CD14-positive monocyte (primary cell): ENCODE measurements at regions not wholly inside any gene's neighbourhood (a gene's known extent, or its start where the extent isn't known, plus 50 kb on each side); places are given as distances from the start of the nearest gene placed in this dataset.

Experiments
- DNase-seq, 3 donors: peaks; one replicate each; pipeline ENCODE4 v3.0.0-alpha.2; 2011 to 2022
- H2AFZ ChIP-seq: 2 replicates; pipeline ENCODE4 v1.6.0; 2012; ENCODE audit warnings: mild to moderate bottlenecking, low read depth, low read length, inconsistent platforms; ENCODE audit not compliant: insufficient read depth, poor library complexity, severe bottlenecking
- H3K27ac ChIP-seq, 2 donors: 1 replicate in 1 of 2; 2 replicates in 1 of 2; pipeline ENCODE4 v1.5.1; 2012 to 2013; ENCODE audit warnings: low read length in 2 of 2, control low read depth in 1 of 2, inconsistent platforms in 1 of 2, low read depth in 1 of 2, mild to moderate bottlenecking in 1 of 2
- H3K27me3 ChIP-seq, 2 donors: one replicate each; pipeline versions ENCODE4 v1.6.0 to v1.6.1; 2011 to 2013; ENCODE audit warnings: low read length in 2 of 2; ENCODE audit not compliant: control insufficient read depth in 2 of 2, insufficient read depth in 2 of 2
- H3K36me3 ChIP-seq, 2 donors: replicated peaks in 1 of 2; 1 replicate in 1 of 2; 2 replicates in 1 of 2; pipeline versions ENCODE4 v1.5.1 to v1.6.1; 2012 to 2013; ENCODE audit warnings: low read length in 2 of 2, control low read depth in 1 of 2, inconsistent platforms in 1 of 2, mild to moderate bottlenecking in 1 of 2; ENCODE audit not compliant: insufficient read depth in 2 of 2, control insufficient read depth in 1 of 2
- H3K4me1 ChIP-seq, 2 donors: 1 replicate in 1 of 2; 2 replicates in 1 of 2; pipeline versions ENCODE4 v1.5.1 to v1.6.1; 2012 to 2013; ENCODE audit warnings: low read length in 2 of 2, control low read depth in 1 of 2, inconsistent platforms in 1 of 2, mild to moderate bottlenecking in 1 of 2, moderate library complexity in 1 of 2; ENCODE audit not compliant: insufficient read depth in 2 of 2, control insufficient read depth in 1 of 2
- H3K4me2 ChIP-seq: replicated peaks from 2 replicates; pipeline ENCODE3; 2012; ENCODE audit warnings: low read length, moderate library complexity, mild to moderate bottlenecking; ENCODE audit not compliant: poor library complexity, severe bottlenecking; ENCODE audit errors: extremely low read depth
- H3K4me3 ChIP-seq, 3 experiments: fragments of 200-600 bp in 1 of 3; sonication (generic) in 1 of 3; replicated peaks in 1 of 3; 1 replicate in 2 of 3; 2 replicates in 1 of 3; pipeline ENCODE4 v1.5.1; 2011 to 2013; ENCODE audit warnings: low read length in 3 of 3, mild to moderate bottlenecking in 3 of 3, control low read depth in 2 of 3, low read depth in 2 of 3, inconsistent platforms in 1 of 3, moderate library complexity in 1 of 3
- H3K79me2 ChIP-seq: 2 replicates; pipeline ENCODE4 v1.6.0; 2012; ENCODE audit warnings: mild to moderate bottlenecking, control low read depth, inconsistent platforms, low read length, moderate library complexity; ENCODE audit not compliant: insufficient read depth
- H3K9ac ChIP-seq: 2 replicates; pipeline ENCODE4 v1.6.0; 2017; ENCODE audit warnings: low read length, mild to moderate bottlenecking; ENCODE audit not compliant: insufficient read depth, poor library complexity, severe bottlenecking
- H3K9me3 ChIP-seq, 2 donors: replicated peaks in 1 of 2; 1 replicate in 1 of 2; 2 replicates in 1 of 2; pipeline versions ENCODE4 v1.5.1 to v1.6.1; 2012 to 2013; ENCODE audit warnings: low read length in 2 of 2, control low read depth in 1 of 2; ENCODE audit not compliant: control insufficient read depth in 1 of 2, insufficient read depth in 1 of 2
- H4K20me1 ChIP-seq: 2 replicates; pipeline ENCODE4 v1.6.0; 2012; ENCODE audit warnings: mild to moderate bottlenecking, low read length, control low read depth, moderate library complexity; ENCODE audit not compliant: insufficient read depth
- H3K27ac Mint-ChIP-seq, 7 donors: one replicate each; pipeline ENCODE4 v1.8.0; 2020; ENCODE audit warnings: mild to moderate bottlenecking in 7 of 7, mixed read lengths in 7 of 7, moderate library complexity in 6 of 7, inconsistent platforms in 2 of 7
- H3K27me3 Mint-ChIP-seq, 3 donors: one replicate each; pipeline ENCODE4 v1.8.0; 2021 to 2022; ENCODE audit warnings: low read depth in 3 of 3, mild to moderate bottlenecking in 3 of 3, mixed read lengths in 3 of 3, moderate library complexity in 3 of 3, inconsistent platforms in 1 of 3
- H3K36me3 Mint-ChIP-seq, 2 donors: one replicate each; pipeline ENCODE4 v1.8.0; 2020; ENCODE audit warnings: mixed read lengths in 2 of 2, inconsistent platforms in 1 of 2, mild to moderate bottlenecking in 1 of 2
- H3K4me1 Mint-ChIP-seq: one replicate; pipeline ENCODE4 v1.8.0; 2020; ENCODE audit warnings: mild to moderate bottlenecking, mixed read lengths
- H3K4me3 Mint-ChIP-seq, 2 donors: one replicate each; pipeline ENCODE4 v1.8.0; 2020; ENCODE audit warnings: mild to moderate bottlenecking in 2 of 2, mixed read lengths in 2 of 2, moderate library complexity in 1 of 2
- H3K9me3 Mint-ChIP-seq, 7 donors: one replicate each; pipeline ENCODE4 v1.8.0; 2020 to 2022; ENCODE audit warnings: mixed read lengths in 7 of 7, mild to moderate bottlenecking in 6 of 7, moderate library complexity in 6 of 7, inconsistent platforms in 2 of 7
- CTCF ChIP-seq: fragments of 200-600 bp; IDR thresholded peaks from one replicate; pipeline ENCODE4 v1.8.0; 2022; ENCODE audit warnings: antibody characterized with exemption, mild to moderate bottlenecking
- WGBS: methylation state at CpG from one replicate; pipeline ENCODE4 v1.1.5; 2013; ENCODE audit warnings: missing lambda C conversion rate; ENCODE audit not compliant: insufficient coverage; 5-methylcytosine and 5-hydroxymethylcytosine counted together
- intact Hi-C, 2 donors: fragments of 100-400 bp; cut with micrococcal nuclease; formaldehyde crosslinking; loops; one replicate each; pipeline versions ENCODE4 v1.15.0 to v1.15.1; 2023

GRCh38 chr4:57435300-57435699 is 325.1 kb upstream of the IGFBP7 start:
- intact Hi-C loops, result no loop called here
- H3K27me3 ChIP-seq, result no peaks in the 10 kb centered on the region
- WGBS, result 84% methylated on average over 2 of the region's 3 CpGs
- H3K27me3 Mint-ChIP-seq, result peaks cover 0 to 2% (median 0%) of the 10 kb centered on the region in 3 donors
- H3K79me2 ChIP-seq, result no peaks in the 10 kb centered on the region
- no peak overlapping the region for H3K27ac ChIP-seq
- no peak for TF ChIP-seq CTCF
- no peaks in the 10 kb centered on the region for H3K4me1 Mint-ChIP-seq
- H3K9me3 ChIP-seq, result no peaks in the 10 kb centered on the region
- H3K36me3 ChIP-seq, result no peaks in the 10 kb centered on the region
- H2AFZ ChIP-seq, result no peak overlapping the region
- H4K20me1 ChIP-seq, result no peaks in the 10 kb centered on the region
- H3K4me3 Mint-ChIP-seq, result no peak overlapping the region
- no peaks in the 10 kb centered on the region for H3K36me3 Mint-ChIP-seq
- H3K4me1 ChIP-seq, result no peaks in the 10 kb centered on the region
- H3K9ac ChIP-seq, result no peak overlapping the region
- no peak overlapping the region for H3K4me3 ChIP-seq
- DNase-seq, result no peak
- no peaks in the 10 kb centered on the region for H3K9me3 Mint-ChIP-seq
- H3K4me2 ChIP-seq, result no peak overlapping the region
- H3K27ac Mint-ChIP-seq, result no peak overlapping the region

GRCh38 chr4:57430726-57431125 is 320.5 kb upstream of the IGFBP7 start:
- Histone ChIP-seq H3K27ac (no peak overlapping the region), H3K27me3 (no peaks in the 10 kb centered on the region), H3K36me3 (no peaks in the 10 kb centered on the region), H3K4me3 (no peak overlapping the region), H3K4me1 (no peaks in the 10 kb centered on the region), H3K9me3 (no peaks in the 10 kb centered on the region), H3K4me2 (no peak overlapping the region), H3K9ac (no peak overlapping the region), H3K79me2 (no peaks in the 10 kb centered on the region), H2AFZ (no peak overlapping the region), H4K20me1 (no peaks in the 10 kb centered on the region)
- 100% methylated on average over 1 of the region's 2 CpGs for WGBS
- intact Hi-C loops, result no loop called here
- H3K4me1 Mint-ChIP-seq, result no peaks in the 10 kb centered on the region
- no peak overlapping the region for H3K4me3 Mint-ChIP-seq
- H3K9me3 Mint-ChIP-seq, result no peaks in the 10 kb centered on the region
- H3K27me3 Mint-ChIP-seq, result peaks cover 0 to 3% (median 3%) of the 10 kb centered on the region in 3 donors
- no peak overlapping the region for H3K27ac Mint-ChIP-seq
- no peak for DNase-seq
- TF ChIP-seq CTCF, result no peak
- H3K36me3 Mint-ChIP-seq, result no peaks in the 10 kb centered on the region
